ENCODE measurements at regions not wholly inside any gene's neighbourhood (a gene's known extent, or its start where the extent isn't known, plus 50 kb on each side); places are given as distances from the start of the nearest gene placed in this dataset.

DNA sequence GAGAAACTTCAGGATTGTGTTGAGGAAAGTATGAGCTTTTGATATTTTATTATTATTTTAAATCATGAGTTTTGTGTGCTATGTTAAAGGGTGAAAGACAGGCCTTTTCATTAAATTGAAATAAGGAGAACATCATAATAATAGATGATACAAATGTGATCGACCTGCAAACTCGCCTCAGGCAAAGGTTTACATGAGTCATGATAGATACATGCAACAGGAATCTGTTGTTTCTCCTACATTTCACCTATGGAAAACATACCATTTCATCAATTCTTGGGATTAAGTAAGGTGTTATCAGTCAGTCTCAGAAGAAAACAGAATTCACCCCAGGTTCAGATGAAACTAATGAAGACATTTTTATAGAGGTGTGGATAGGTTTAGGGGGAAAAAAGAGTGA lies 1992.5 kb upstream of the PIK3C3 start:
- POLR2A ChIA-PET (ENCODE audit: partially characterized antibody) = no interaction called here
- no peak overlapping the region for H3K27ac ChIP-seq (ENCODE audit: low read depth, low read length)
- no peaks in the 10 kb centered on the region for H3K36me3 ChIP-seq (ENCODE audit: insufficient read depth, low read length)
- H3K36me3 Mint-ChIP-seq = no peaks in the 10 kb centered on the region
- no peak overlapping the region for H3K4me3 Mint-ChIP-seq
- H3K9me3 Mint-ChIP-seq = peaks cover 3 to 17% (median 6%) of the 10 kb centered on the region in 8 donors
- H3K27me3 Mint-ChIP-seq = no peaks in the 10 kb centered on the region
- no peak for DNase-seq
- intact Hi-C loops (cut with micrococcal nuclease) = no loop called here
- no peak overlapping the region for H3K4me3 ChIP-seq (ENCODE audit: low read length in 2 of 2)
- no peaks in the 10 kb centered on the region for H3K27me3 ChIP-seq (ENCODE audit: insufficient read depth, low read length)
- H3K27ac Mint-ChIP-seq = no peak overlapping the region
- H3K9me3 ChIP-seq (ENCODE audit: control insufficient read depth in 1 of 2, low read length in 2 of 2) = no peaks in the 10 kb centered on the region
- no peaks in the 10 kb centered on the region for H3K4me1 Mint-ChIP-seq
- CTCF ChIA-PET (ENCODE audit: partially characterized antibody) = no interaction called here
- H3K4me1 ChIP-seq (ENCODE audit: insufficient read depth, low read length) = no peaks in the 10 kb centered on the region

DNA sequence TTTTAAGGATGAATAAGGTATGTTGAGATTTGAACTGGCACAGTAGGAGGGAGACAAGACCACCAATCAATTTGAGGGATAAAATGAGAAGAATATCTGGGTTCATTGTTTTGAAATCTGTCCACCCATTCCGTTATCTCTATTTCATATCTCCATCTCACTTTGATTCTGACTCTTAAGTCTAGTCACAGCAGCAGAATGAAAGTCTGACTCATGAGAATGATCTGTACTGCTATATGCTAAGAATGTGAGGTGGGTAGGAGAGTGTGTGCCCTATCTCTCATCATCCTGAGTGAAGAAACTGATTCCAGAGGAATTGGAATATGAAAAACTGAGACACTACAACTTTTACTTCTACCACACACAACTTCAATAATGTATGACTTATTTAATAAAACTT lies 1994.5 kb upstream of the PIK3C3 start:
- Mint-ChIP-seq H3K4me1 (no peaks in the 10 kb centered on the region), H3K27ac (no peak overlapping the region), H3K9me3 (peaks cover 3 to 22% (median 8%) of the 10 kb centered on the region in 8 donors), H3K27me3 (no peaks in the 10 kb centered on the region), H3K4me3 (no peak overlapping the region), H3K36me3 (no peaks in the 10 kb centered on the region)
- no peaks in the 10 kb centered on the region for H3K27me3 ChIP-seq (ENCODE audit: insufficient read depth, low read length)
- H3K4me1 ChIP-seq (ENCODE audit: insufficient read depth, low read length) = no peaks in the 10 kb centered on the region
- POLR2A ChIA-PET (ENCODE audit: partially characterized antibody) = no interaction called here
- no peaks in the 10 kb centered on the region for H3K9me3 ChIP-seq (ENCODE audit: control insufficient read depth in 1 of 2, low read length in 2 of 2)
- no peak overlapping the region for H3K27ac ChIP-seq (ENCODE audit: low read depth, low read length)
- H3K36me3 ChIP-seq (ENCODE audit: insufficient read depth, low read length) = no peaks in the 10 kb centered on the region
- CTCF ChIA-PET (ENCODE audit: partially characterized antibody) = no interaction called here
- H3K4me3 ChIP-seq (ENCODE audit: low read length in 2 of 2) = no peak overlapping the region
- no peak for DNase-seq
- intact Hi-C loops (cut with micrococcal nuclease) = no loop called here

DNA sequence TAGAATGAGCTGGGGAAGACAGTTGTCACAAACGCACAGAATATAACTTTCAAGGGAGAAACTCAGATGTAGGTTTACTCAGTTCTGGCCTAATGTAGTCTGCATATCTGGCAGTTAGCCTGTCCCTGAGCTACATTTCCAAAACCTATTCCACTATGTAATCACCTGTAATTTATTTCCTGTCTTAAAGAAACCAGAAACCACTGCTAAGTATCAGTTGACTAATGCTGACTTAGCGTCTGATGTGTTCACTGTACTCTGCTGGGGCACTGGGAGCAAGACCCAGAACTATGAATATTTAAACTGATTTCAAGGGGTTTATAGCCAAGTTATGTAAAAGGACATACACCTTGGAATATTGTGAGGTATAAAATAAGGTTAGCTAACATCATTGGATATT lies 1995.2 kb upstream of the PIK3C3 start:
- no peak for DNase-seq
- H3K9me3 Mint-ChIP-seq = peaks cover 3 to 19% (median 6%) of the 10 kb centered on the region in 8 donors
- H3K4me3 Mint-ChIP-seq = no peak overlapping the region
- no peaks in the 10 kb centered on the region for H3K36me3 Mint-ChIP-seq
- H3K4me1 Mint-ChIP-seq = no peaks in the 10 kb centered on the region
- Histone ChIP-seq H3K9me3 (ENCODE audit: control insufficient read depth in 1 of 2, low read length in 2 of 2) (no peaks in the 10 kb centered on the region), H3K4me3 (ENCODE audit: low read length in 2 of 2) (no peak overlapping the region), H3K4me1 (ENCODE audit: insufficient read depth, low read length) (no peaks in the 10 kb centered on the region), H3K27me3 (ENCODE audit: insufficient read depth, low read length) (no peaks in the 10 kb centered on the region), H3K36me3 (ENCODE audit: insufficient read depth, low read length) (no peaks in the 10 kb centered on the region), H3K27ac (ENCODE audit: low read depth, low read length) (no peak overlapping the region)
- H3K27ac Mint-ChIP-seq = no peak overlapping the region
- H3K27me3 Mint-ChIP-seq = no peaks in the 10 kb centered on the region
- ChIA-PET CTCF (ENCODE audit: partially characterized antibody) (no interaction called here), POLR2A (ENCODE audit: partially characterized antibody) (no interaction called here)
- intact Hi-C loops (cut with micrococcal nuclease) = no loop called here

DNA sequence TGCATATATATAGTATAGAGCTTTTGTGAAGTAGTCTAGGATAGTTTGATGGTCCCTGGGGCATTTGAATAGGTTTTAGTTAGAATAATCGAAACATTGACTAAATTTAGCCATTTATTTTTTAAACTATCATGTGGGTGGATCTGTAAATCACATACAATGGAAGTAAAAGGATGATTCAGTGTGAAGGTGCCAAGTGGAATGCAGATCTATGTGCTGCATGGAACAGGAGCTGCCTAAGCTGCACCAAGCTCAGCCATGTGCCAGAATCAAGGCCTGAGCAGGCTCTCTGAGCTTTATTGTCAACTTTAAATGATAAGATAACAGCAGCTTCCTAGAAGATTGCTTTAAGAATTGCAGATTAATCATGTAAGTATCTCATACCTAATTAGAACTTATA lies 1996.2 kb upstream of the PIK3C3 start:
- ChIA-PET CTCF (ENCODE audit: partially characterized antibody) (no interaction called here), POLR2A (ENCODE audit: partially characterized antibody) (no interaction called here)
- DNase-seq = no peak
- Mint-ChIP-seq H3K4me1 (no peaks in the 10 kb centered on the region), H3K9me3 (peaks cover 3 to 19% (median 4%) of the 10 kb centered on the region in 8 donors), H3K36me3 (no peaks in the 10 kb centered on the region), H3K27me3 (no peaks in the 10 kb centered on the region), H3K27ac (no peak overlapping the region), H3K4me3 (no peak overlapping the region)
- H3K9me3 ChIP-seq (ENCODE audit: control insufficient read depth in 1 of 2, low read length in 2 of 2) = no peaks in the 10 kb centered on the region
- no peaks in the 10 kb centered on the region for H3K4me1 ChIP-seq (ENCODE audit: insufficient read depth, low read length)
- no peak overlapping the region for H3K27ac ChIP-seq (ENCODE audit: low read depth, low read length)
- intact Hi-C loops (cut with micrococcal nuclease) = no loop called here
- no peaks in the 10 kb centered on the region for H3K27me3 ChIP-seq (ENCODE audit: insufficient read depth, low read length)
- H3K4me3 ChIP-seq (ENCODE audit: low read length in 2 of 2) = no peak overlapping the region
- no peaks in the 10 kb centered on the region for H3K36me3 ChIP-seq (ENCODE audit: insufficient read depth, low read length)

DNA sequence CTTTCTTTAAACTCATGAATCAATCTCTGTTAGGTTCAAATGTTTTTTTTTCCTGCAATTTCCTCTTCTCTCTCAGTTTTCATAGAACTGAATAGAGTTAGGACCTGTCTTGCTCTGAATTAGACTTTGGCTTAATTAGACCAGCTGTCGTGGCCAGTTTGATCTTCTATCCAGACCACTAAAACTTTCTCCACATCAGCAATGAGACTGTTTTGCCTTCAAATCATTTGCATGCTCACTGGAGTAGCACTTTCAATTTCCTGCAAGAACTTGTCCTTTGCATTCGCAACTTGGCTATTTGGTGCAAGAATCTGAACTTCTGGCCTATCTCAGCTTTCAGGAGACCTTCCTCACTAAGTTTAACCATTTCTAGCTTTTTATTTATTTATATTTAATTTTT lies 2002.2 kb upstream of the PIK3C3 start:
- Mint-ChIP-seq H3K4me3 (no peak overlapping the region), H3K27me3 (no peaks in the 10 kb centered on the region), H3K27ac (no peak overlapping the region), H3K36me3 (no peaks in the 10 kb centered on the region), H3K4me1 (no peaks in the 10 kb centered on the region), H3K9me3 (peaks cover 3 to 29% (median 7%) of the 10 kb centered on the region in 8 donors)
- POLR2A ChIA-PET (ENCODE audit: partially characterized antibody) = no interaction called here
- Histone ChIP-seq H3K36me3 (ENCODE audit: insufficient read depth, low read length) (no peaks in the 10 kb centered on the region), H3K4me1 (ENCODE audit: insufficient read depth, low read length) (no peaks in the 10 kb centered on the region), H3K4me3 (ENCODE audit: low read length in 2 of 2) (no peak overlapping the region), H3K27me3 (ENCODE audit: insufficient read depth, low read length) (no peaks in the 10 kb centered on the region), H3K9me3 (ENCODE audit: control insufficient read depth in 1 of 2, low read length in 2 of 2) (no peaks in the 10 kb centered on the region), H3K27ac (ENCODE audit: low read depth, low read length) (no peak overlapping the region)
- intact Hi-C loops (cut with micrococcal nuclease) = no loop called here
- no peak for DNase-seq
- CTCF ChIA-PET (ENCODE audit: partially characterized antibody) = no interaction called here

DNA sequence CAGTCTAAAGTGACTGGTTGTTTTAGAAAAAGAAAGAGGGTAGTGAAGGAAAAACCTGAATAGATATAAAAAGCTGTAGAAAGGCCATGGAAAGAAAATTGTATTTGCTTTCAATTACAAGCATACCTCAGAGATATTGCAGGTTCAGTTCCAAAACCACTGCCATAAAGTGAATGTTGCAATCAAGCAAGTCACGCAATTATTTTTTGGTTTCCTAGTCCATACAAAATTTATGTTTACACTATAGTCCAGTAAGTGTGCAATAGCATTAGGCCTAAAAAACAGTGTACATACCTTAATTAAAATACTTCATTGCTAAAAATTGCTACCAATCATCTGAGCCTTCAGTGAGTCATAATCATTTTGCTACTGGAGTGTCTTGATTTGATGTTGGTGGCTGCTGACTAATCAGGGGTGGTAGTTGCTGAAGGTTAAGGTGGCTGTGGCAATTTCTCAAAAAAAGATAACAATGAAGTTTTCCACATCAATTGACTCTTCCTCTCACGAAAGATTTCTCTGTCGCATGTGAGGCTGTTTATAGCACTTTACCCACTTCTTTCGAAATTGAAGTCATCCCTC lies 2003.8 kb upstream of the PIK3C3 start:
- H3K4me1 Mint-ChIP-seq = no peaks in the 10 kb centered on the region
- H3K4me3 Mint-ChIP-seq = no peak overlapping the region
- no peaks in the 10 kb centered on the region for H3K9me3 ChIP-seq (ENCODE audit: control insufficient read depth in 1 of 2, low read length in 2 of 2)
- no peak overlapping the region for H3K27ac Mint-ChIP-seq
- H3K4me3 ChIP-seq (ENCODE audit: low read length in 2 of 2) = no peak overlapping the region
- H3K27me3 ChIP-seq (ENCODE audit: insufficient read depth, low read length) = no peaks in the 10 kb centered on the region
- ChIA-PET CTCF (ENCODE audit: partially characterized antibody) (no interaction called here), POLR2A (ENCODE audit: partially characterized antibody) (no interaction called here)
- DNase-seq = no peak
- H3K36me3 ChIP-seq (ENCODE audit: insufficient read depth, low read length) = no peaks in the 10 kb centered on the region
- H3K9me3 Mint-ChIP-seq = peaks cover 0 to 25% (median 6%) of the 10 kb centered on the region in 8 donors
- H3K27ac ChIP-seq (ENCODE audit: low read depth, low read length) = no peak overlapping the region
- H3K36me3 Mint-ChIP-seq = no peaks in the 10 kb centered on the region
- H3K4me1 ChIP-seq (ENCODE audit: insufficient read depth, low read length) = no peaks in the 10 kb centered on the region
- intact Hi-C loops (cut with micrococcal nuclease) = no loop called here
- H3K27me3 Mint-ChIP-seq = no peaks in the 10 kb centered on the region

DNA sequence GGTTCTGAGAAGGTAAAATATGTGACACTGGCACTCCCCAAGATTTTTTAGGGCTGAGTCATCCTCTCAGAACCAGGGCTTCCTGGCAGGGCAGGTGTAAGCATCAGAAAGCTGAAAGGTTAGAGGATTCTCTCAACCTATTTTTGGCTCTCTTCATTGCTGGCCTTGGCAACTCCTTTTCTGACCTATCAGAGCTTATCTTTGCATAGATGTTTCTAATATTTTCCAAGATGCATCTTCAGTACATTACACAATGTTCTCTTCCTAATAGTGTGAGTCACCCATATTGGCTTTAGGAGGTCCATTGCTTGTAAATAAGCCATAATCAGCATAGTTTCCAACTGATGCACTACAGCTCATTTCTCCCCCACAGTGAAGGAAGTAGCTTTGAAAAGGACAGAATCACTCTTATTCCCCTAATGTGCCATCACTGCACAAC lies 2008.4 kb upstream of the PIK3C3 start:
- no peak overlapping the region for H3K4me3 Mint-ChIP-seq

DNA sequence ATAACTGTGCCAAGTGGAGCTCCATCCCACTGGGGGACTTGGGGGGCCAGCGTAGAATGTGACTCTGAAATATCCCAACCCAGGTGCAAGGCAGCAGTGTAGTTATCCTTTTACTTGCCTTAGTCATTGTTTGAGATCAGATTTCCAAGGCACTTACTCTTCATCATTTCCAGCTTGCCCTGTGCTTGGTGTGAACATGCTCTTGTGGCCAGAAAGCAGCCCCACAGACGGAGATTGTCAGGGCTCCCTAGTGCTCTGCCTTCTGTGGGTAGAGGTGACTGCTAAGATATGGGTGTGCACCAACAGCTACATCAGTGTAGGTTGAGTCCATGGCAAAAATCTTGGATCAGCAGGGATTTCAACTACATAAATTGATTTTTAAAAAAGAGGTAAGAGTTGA lies 2010.0 kb upstream of the PIK3C3 start:
- H3K27me3 Mint-ChIP-seq = no peaks in the 10 kb centered on the region
- DNase-seq = no peak
- no peaks in the 10 kb centered on the region for H3K4me1 Mint-ChIP-seq
- no peaks in the 10 kb centered on the region for H3K36me3 ChIP-seq (ENCODE audit: insufficient read depth, low read length)
- H3K27ac Mint-ChIP-seq = no peak overlapping the region
- no peaks in the 10 kb centered on the region for H3K27me3 ChIP-seq (ENCODE audit: insufficient read depth, low read length)
- H3K36me3 Mint-ChIP-seq = no peaks in the 10 kb centered on the region
- peaks cover 1 to 17% (median 9%) of the 10 kb centered on the region in 8 donors for H3K9me3 Mint-ChIP-seq
- H3K4me3 ChIP-seq (ENCODE audit: low read length in 2 of 2) = no peak overlapping the region
- no peak overlapping the region for H3K27ac ChIP-seq (ENCODE audit: low read depth, low read length)
- ChIA-PET CTCF (ENCODE audit: partially characterized antibody) (no interaction called here), POLR2A (ENCODE audit: partially characterized antibody) (no interaction called here)
- H3K4me3 Mint-ChIP-seq = no peak overlapping the region
- H3K4me1 ChIP-seq (ENCODE audit: insufficient read depth, low read length) = no peaks in the 10 kb centered on the region
- no peaks in the 10 kb centered on the region for H3K9me3 ChIP-seq (ENCODE audit: control insufficient read depth in 1 of 2, low read length in 2 of 2)
- intact Hi-C loops (cut with micrococcal nuclease) = no loop called here

More for the DNA sequence above, 2008.4 kb upstream of the PIK3C3 start:
- H3K27me3 Mint-ChIP-seq = no peaks in the 10 kb centered on the region
- Histone ChIP-seq H3K4me3 (ENCODE audit: low read length in 2 of 2) (no peak overlapping the region), H3K27ac (ENCODE audit: low read depth, low read length) (no peak overlapping the region), H3K4me1 (ENCODE audit: insufficient read depth, low read length) (no peaks in the 10 kb centered on the region), H3K36me3 (ENCODE audit: insufficient read depth, low read length) (no peaks in the 10 kb centered on the region), H3K9me3 (ENCODE audit: control insufficient read depth in 1 of 2, low read length in 2 of 2) (no peaks in the 10 kb centered on the region), H3K27me3 (ENCODE audit: insufficient read depth, low read length) (no peaks in the 10 kb centered on the region)
- H3K27ac Mint-ChIP-seq = no peak overlapping the region
- DNase-seq = no peak
- CTCF ChIA-PET (ENCODE audit: partially characterized antibody) = no interaction called here
- no peaks in the 10 kb centered on the region for H3K4me1 Mint-ChIP-seq
- H3K36me3 Mint-ChIP-seq = no peaks in the 10 kb centered on the region
- POLR2A ChIA-PET (ENCODE audit: partially characterized antibody) = no interaction called here
- peaks cover 1 to 19% (median 7%) of the 10 kb centered on the region in 8 donors for H3K9me3 Mint-ChIP-seq
- intact Hi-C loops (cut with micrococcal nuclease) = no loop called here

Data from CD4-positive, alpha-beta memory T cell (primary cell).